Tibial nerve (tissue), 4 donors: ENCODE measurements at regions not wholly inside any gene's neighbourhood (a gene's known extent, or its start where the extent isn't known, plus 50 kb on each side); places are given as distances from the start of the nearest gene placed in this dataset.

Source experiments
- EP300 ChIP-seq, 2 donors: sonication (generic); formaldehyde crosslinking; IDR thresholded peaks; one replicate each; pipeline ENCODE4 v1.6.1; 2017; ENCODE audit warnings: antibody characterized with exemption in 2 of 2, mild to moderate bottlenecking in 1 of 2
- TF ChIP-seq, protein P1 (sequence below), 5 experiments: fragments of 200-600 bp in 3 of 5; fragments of 450-650 bp in 2 of 5; sonication (generic) in 3 of 5; IDR thresholded peaks; one replicate each; pipeline ENCODE4 v1.5.1; 2016 to 2019; ENCODE audit warnings: antibody characterized with exemption in 5 of 5, mild to moderate bottlenecking in 3 of 5, moderate library complexity in 2 of 5

DNA sequence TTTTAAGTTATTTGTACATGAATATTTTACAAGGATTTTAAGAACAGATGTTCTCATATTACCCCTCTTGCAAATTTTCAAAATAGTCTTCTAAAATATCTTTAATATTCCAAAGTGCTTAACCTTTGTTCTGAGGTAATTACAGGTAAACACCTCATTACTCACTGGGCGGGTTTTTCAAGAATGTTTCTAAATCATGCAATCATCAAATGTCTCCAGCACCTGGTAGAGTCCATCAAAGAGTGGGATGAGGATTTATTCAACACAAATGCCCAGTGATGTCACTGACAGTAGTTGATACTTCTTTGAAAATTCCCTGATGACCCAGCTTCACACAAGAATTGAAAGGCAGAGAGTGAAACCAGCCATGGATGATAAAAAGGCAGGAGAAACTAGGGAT is 114.4 kb downstream of the SEC61B start:
- TF ChIP-seq EP300 (IDR thresholded peaks at IDR 0.05), result no peak
- TF ChIP-seq, protein P1, sequence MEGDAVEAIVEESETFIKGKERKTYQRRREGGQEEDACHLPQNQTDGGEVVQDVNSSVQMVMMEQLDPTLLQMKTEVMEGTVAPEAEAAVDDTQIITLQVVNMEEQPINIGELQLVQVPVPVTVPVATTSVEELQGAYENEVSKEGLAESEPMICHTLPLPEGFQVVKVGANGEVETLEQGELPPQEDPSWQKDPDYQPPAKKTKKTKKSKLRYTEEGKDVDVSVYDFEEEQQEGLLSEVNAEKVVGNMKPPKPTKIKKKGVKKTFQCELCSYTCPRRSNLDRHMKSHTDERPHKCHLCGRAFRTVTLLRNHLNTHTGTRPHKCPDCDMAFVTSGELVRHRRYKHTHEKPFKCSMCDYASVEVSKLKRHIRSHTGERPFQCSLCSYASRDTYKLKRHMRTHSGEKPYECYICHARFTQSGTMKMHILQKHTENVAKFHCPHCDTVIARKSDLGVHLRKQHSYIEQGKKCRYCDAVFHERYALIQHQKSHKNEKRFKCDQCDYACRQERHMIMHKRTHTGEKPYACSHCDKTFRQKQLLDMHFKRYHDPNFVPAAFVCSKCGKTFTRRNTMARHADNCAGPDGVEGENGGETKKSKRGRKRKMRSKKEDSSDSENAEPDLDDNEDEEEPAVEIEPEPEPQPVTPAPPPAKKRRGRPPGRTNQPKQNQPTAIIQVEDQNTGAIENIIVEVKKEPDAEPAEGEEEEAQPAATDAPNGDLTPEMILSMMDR (IDR thresholded peaks at IDR 0.05), result no peak
